LNCaP clone FGC (cell line): ENCODE measurements at regions not wholly inside any gene's neighbourhood (a gene's known extent, or its start where the extent isn't known, plus 50 kb on each side); places are given as distances from the start of the nearest gene placed in this dataset.

ENCODE experiments used
- DNase-seq: peaks from one replicate; pipeline ENCODE4 v3.0.0-alpha.2; 2011; ENCODE audit warnings: low read depth
- H3K4me3 ChIP-seq: 2 replicates; pipeline ENCODE4 v1.5.1; 2011; ENCODE audit warnings: mild to moderate bottlenecking, low read depth, low read length, control low read depth
- CTCF ChIP-seq: IDR thresholded peaks from 2 replicates; pipeline ENCODE4 v1.5.1; 2012; ENCODE audit warnings: mild to moderate bottlenecking; ENCODE audit not compliant: control insufficient read depth, insufficient read depth; ENCODE audit errors: extremely low read depth

- DNase-seq: no peak
- H3K4me3 ChIP-seq: no peak overlapping the region
These were observed 364.7 kb downstream of the EFNA5 start for GRCh38 chr5:107306002-107306401.

GRCh38 chr5:107304684-107305083, 366.1 kb downstream of the EFNA5 start:
- H3K4me3 ChIP-seq: no peak overlapping the region
- DNase-seq: no peak
- TF ChIP-seq CTCF: no peak

More at GRCh38 chr5:107306002-107306401, 364.7 kb downstream of the EFNA5 start:
- no peak for TF ChIP-seq CTCF

GRCh38 chr5:107303171-107303968, 367.4 kb downstream of the EFNA5 start:
- DNase-seq: no peak
- TF ChIP-seq CTCF: no peak
- H3K4me3 ChIP-seq: no peak overlapping the region

- DNase-seq: no peak
- TF ChIP-seq CTCF: no peak
- H3K4me3 ChIP-seq: no peak overlapping the region
These were observed 368.3 kb downstream of the EFNA5 start for GRCh38 chr5:107302441-107302840.

GRCh38 chr5:107301999-107302398, 368.7 kb downstream of the EFNA5 start:
- no peak for TF ChIP-seq CTCF
- no peak overlapping the region for H3K4me3 ChIP-seq
- DNase-seq: no peak

- DNase-seq: no peak
- no peak overlapping the region for H3K4me3 ChIP-seq
- TF ChIP-seq CTCF: no peak
These were observed 369.9 kb downstream of the EFNA5 start for GRCh38 chr5:107300721-107301327.
